KMS-11 (cell line): ENCODE measurements at regions not wholly inside any gene's neighbourhood (a gene's known extent, or its start where the extent isn't known, plus 50 kb on each side); places are given as distances from the start of the nearest gene placed in this dataset.

Source experiments
- H2AFZ ChIP-seq: fragments of 200-600 bp; sonication (generic); 2 replicates; pipeline ENCODE4 v1.6.1; 2016; ENCODE audit warnings: antibody characterized with exemption, mixed run types, low read depth
- H3K27ac ChIP-seq: fragments of 200-600 bp; sonication (generic); 2 replicates; pipeline ENCODE4 v1.6.1; 2016; ENCODE audit warnings: mild to moderate bottlenecking, mixed run types
- H3K27me3 ChIP-seq: fragments of 200-600 bp; sonication (generic); 2 replicates; pipeline ENCODE4 v1.6.1; 2017; ENCODE audit warnings: mild to moderate bottlenecking, low read depth, mixed run types, moderate library complexity; ENCODE audit not compliant: insufficient read depth
- H3K36me3 ChIP-seq: fragments of 200-600 bp; sonication (generic); 2 replicates; pipeline ENCODE4 v1.6.1; 2017; ENCODE audit warnings: mild to moderate bottlenecking, mixed run types; ENCODE audit not compliant: insufficient read depth
- H3K4me1 ChIP-seq: fragments of 200-600 bp; sonication (generic); 2 replicates; pipeline ENCODE4 v1.6.1; 2016; ENCODE audit warnings: mild to moderate bottlenecking, low read depth, mixed run types; ENCODE audit not compliant: poor library complexity, severe bottlenecking
- H3K4me2 ChIP-seq: fragments of 200-600 bp; sonication (generic); 2 replicates; pipeline ENCODE4 v1.7.0; 2016; ENCODE audit warnings: mild to moderate bottlenecking, mixed run types
- H3K4me3 ChIP-seq: fragments of 200-600 bp; sonication (generic); IDR thresholded peaks from 2 replicates; pipeline ENCODE4 v1.6.1; 2017; ENCODE audit warnings: low read depth, low read length, mixed read lengths; ENCODE audit not compliant: insufficient read depth
- H3K79me2 ChIP-seq: fragments of 200-600 bp; sonication (generic); 2 replicates; pipeline ENCODE4 v1.6.1; 2016; ENCODE audit warnings: low read depth, mixed run types; ENCODE audit not compliant: insufficient read depth
- H3K9ac ChIP-seq: fragments of 200-600 bp; sonication (generic); 2 replicates; pipeline ENCODE4 v1.6.1; 2016; ENCODE audit warnings: mild to moderate bottlenecking, mixed run types
- H4K20me1 ChIP-seq: fragments of 200-600 bp; sonication (generic); 2 replicates; pipeline ENCODE4 v1.6.1; 2016; ENCODE audit warnings: mild to moderate bottlenecking, mixed run types; ENCODE audit not compliant: insufficient read depth
- CTCF ChIP-seq: fragments of 200-600 bp; sonication (generic); conservative IDR thresholded peaks from 2 replicates; pipeline ENCODE4 v1.6.1; 2017; ENCODE audit warnings: low read depth, mild to moderate bottlenecking, antibody characterized with exemption, low read length, moderate library complexity, mixed read lengths

DNA sequence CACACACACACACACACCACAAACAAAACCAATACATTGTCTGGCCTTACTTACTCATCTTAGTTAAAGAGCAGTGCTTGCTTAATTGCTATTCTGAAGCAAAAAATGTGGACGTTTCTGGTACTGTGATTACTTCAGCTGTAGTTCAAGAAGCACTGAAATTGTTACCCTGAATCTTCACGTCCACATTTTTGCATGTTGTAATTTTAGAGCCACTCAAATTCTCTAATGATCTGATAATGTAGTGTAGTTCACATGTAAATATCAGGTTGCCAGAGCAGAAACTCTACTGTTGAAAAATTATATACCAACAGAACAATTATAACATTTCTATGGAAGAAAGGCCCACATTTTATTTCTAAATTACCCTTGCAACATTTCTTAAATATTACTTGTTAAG lies 1451.1 kb downstream of the GATA3 start:
- Histone ChIP-seq H3K36me3 (no peaks in the 10 kb centered on the region), H3K27me3 (no peaks in the 10 kb centered on the region), H2AFZ (no peak overlapping the region), H3K79me2 (no peaks in the 10 kb centered on the region), H3K4me1 (no peaks in the 10 kb centered on the region), H3K9ac (no peak overlapping the region), H4K20me1 (no peaks in the 10 kb centered on the region), H3K4me3 (no peak overlapping the region), H3K27ac (no peak overlapping the region), H3K4me2 (no peak overlapping the region)
- no peak for TF ChIP-seq CTCF

- H3K4me2 ChIP-seq: no peak overlapping the region
- H4K20me1 ChIP-seq: no peaks in the 10 kb centered on the region
- H3K4me1 ChIP-seq: no peaks in the 10 kb centered on the region
- no peak overlapping the region for H3K4me3 ChIP-seq
- H3K79me2 ChIP-seq: no peaks in the 10 kb centered on the region
- no peak for TF ChIP-seq CTCF
- no peaks in the 10 kb centered on the region for H3K36me3 ChIP-seq
- H3K27me3 ChIP-seq: no peaks in the 10 kb centered on the region
- H2AFZ ChIP-seq: no peak overlapping the region
- H3K9ac ChIP-seq: no peak overlapping the region
- no peak overlapping the region for H3K27ac ChIP-seq
These were observed 1454.1 kb downstream of the GATA3 start for GRCh38 chr10:9508606-9509005.

DNA sequence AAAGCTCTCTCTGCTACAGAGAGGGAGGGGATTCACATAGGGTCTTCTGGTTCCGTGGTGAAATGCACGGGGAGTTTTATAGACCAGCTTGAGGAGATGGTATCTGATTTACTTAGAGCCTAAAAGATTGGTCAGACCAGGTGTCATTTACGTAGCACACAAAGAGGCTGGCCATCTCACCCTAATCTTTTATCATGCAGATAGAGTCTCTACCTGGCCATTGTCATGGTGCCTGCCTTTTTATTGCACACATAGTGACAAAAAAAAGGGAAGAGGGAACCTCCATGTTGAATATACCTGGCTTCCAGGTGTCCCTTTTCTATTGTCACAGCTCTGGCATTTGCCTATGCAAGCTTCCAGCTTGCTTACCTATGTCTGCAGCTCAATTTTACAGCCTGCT lies 1456.1 kb downstream of the GATA3 start:
- Histone ChIP-seq H3K27ac (no peak overlapping the region), H4K20me1 (no peaks in the 10 kb centered on the region), H3K36me3 (no peaks in the 10 kb centered on the region), H2AFZ (no peak overlapping the region), H3K4me1 (no peaks in the 10 kb centered on the region), H3K9ac (no peak overlapping the region), H3K4me3 (no peak overlapping the region), H3K79me2 (no peaks in the 10 kb centered on the region), H3K4me2 (no peak overlapping the region), H3K27me3 (no peaks in the 10 kb centered on the region)
- TF ChIP-seq CTCF: no peak

DNA sequence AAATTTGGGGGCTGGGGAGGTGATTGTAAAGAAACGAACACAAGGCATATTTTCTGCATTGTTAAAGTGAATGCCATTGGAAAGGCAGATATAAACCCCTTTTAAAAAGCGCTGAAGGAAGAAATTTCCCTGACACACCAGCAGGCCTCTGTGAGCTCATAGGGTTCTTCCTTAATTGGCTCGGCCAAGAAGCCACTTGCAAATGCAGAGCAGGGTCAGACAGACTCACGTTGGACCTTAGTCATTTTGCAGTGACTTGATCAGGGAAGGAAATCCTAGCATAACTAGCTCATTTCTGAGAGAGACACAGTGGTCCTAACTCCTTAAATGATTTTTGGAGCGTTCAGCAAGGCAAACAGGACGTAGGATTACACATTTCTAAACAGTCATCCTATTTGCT lies 1461.4 kb downstream of the GATA3 start:
- Histone ChIP-seq H3K27ac (no peak overlapping the region), H3K4me2 (no peak overlapping the region), H2AFZ (no peak overlapping the region), H3K9ac (no peak overlapping the region), H3K27me3 (no peaks in the 10 kb centered on the region), H3K79me2 (no peaks in the 10 kb centered on the region), H4K20me1 (no peaks in the 10 kb centered on the region), H3K36me3 (no peaks in the 10 kb centered on the region), H3K4me3 (no peak overlapping the region), H3K4me1 (no peaks in the 10 kb centered on the region)
- TF ChIP-seq CTCF: no peak

- Histone ChIP-seq H4K20me1 (no peaks in the 10 kb centered on the region), H3K4me1 (peaks cover 14% of the 10 kb centered on the region), H3K36me3 (no peaks in the 10 kb centered on the region), H3K4me2 (peak overlapping the region; percentile 17; the same call in 1 of the 2 replicates), H2AFZ (no peak overlapping the region), H3K9ac (no peak overlapping the region), H3K4me3 (no peak overlapping the region), H3K27ac (no peak overlapping the region), H3K79me2 (no peaks in the 10 kb centered on the region), H3K27me3 (no peaks in the 10 kb centered on the region)
- no peak for TF ChIP-seq CTCF
These were observed 1481.3 kb downstream of the GATA3 start for GRCh38 chr10:9535744-9536143.
